Neutrophil (primary cell): ENCODE measurements at regions not wholly inside any gene's neighbourhood (a gene's known extent, or its start where the extent isn't known, plus 50 kb on each side); places are given as distances from the start of the nearest gene placed in this dataset.
"Not testable (repeated sequence)": the region's sequence is repeated elsewhere in the genome, so short reads cannot be mapped to it uniquely, and the experiment has no call there.

Source experiments
- H3K27ac ChIP-seq: fragments of 200-600 bp; sonication (generic); 2 replicates; pipeline ENCODE4 v1.5.1; 2016; ENCODE audit warnings: mild to moderate bottlenecking, moderate library complexity
- H3K27me3 ChIP-seq: fragments of 200-600 bp; sonication (generic); 2 replicates; pipeline ENCODE4 v1.6.0; 2016; ENCODE audit warnings: mild to moderate bottlenecking
- H3K36me3 ChIP-seq: fragments of 200-600 bp; sonication (generic); 2 replicates; pipeline ENCODE4 v1.5.1; 2017
- H3K4me1 ChIP-seq, 2 experiments: fragments of 200-600 bp in 1 of 2; sonication (generic) in 1 of 2; 1 replicate in 1 of 2; 2 replicates in 1 of 2; pipeline versions ENCODE4 v1.5.1 to v1.6.1; 2013 to 2016; ENCODE audit warnings: low read depth in 1 of 2, low read length in 1 of 2, mild to moderate bottlenecking in 1 of 2, moderate library complexity in 1 of 2; ENCODE audit not compliant: control insufficient read depth in 1 of 2, insufficient read depth in 1 of 2
- H3K4me3 ChIP-seq, 2 experiments: fragments of 200-600 bp in 1 of 2; sonication (generic) in 1 of 2; 1 replicate in 1 of 2; 2 replicates in 1 of 2; pipeline ENCODE4 v1.5.1; 2013 to 2016; ENCODE audit warnings: low read depth in 1 of 2, low read length in 1 of 2, mild to moderate bottlenecking in 1 of 2, moderate library complexity in 1 of 2
- H3K9me3 ChIP-seq: fragments of 200-600 bp; sonication (generic); 2 replicates; pipeline ENCODE4 v1.5.1; 2016
- TF ChIP-seq, protein P1 (sequence below): fragments of 200-600 bp; sonication (generic); IDR thresholded peaks from 2 replicates; pipeline ENCODE4 v1.5.1; 2016; ENCODE audit warnings: antibody characterized with exemption

DNA sequence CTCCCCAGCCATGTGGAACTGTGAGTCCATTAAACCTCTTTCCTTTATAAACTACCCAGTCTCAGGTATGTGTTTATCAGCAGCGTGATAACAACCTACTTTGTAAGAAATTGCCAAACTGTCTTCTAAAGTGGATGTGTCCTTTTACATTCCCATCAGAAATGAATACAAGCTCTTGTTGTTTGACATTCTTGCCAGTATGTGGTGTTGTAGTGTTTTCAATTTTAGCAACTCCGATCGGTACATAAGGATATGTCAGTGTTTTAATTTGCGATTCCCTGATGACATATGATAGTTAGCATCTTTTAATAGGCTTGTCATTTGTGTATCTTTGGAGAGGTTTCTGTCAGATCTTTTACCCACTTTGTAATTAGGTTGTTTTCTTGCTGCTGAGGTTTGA, 1156.3 kb upstream of the CRIM1 start:
- no peaks in the 10 kb centered on the region for H3K27me3 ChIP-seq
- H3K9me3 ChIP-seq: no peaks in the 10 kb centered on the region
- H3K4me3 ChIP-seq: no peak overlapping the region
- H3K4me1 ChIP-seq: no peaks in the 10 kb centered on the region
- TF ChIP-seq, protein P1, sequence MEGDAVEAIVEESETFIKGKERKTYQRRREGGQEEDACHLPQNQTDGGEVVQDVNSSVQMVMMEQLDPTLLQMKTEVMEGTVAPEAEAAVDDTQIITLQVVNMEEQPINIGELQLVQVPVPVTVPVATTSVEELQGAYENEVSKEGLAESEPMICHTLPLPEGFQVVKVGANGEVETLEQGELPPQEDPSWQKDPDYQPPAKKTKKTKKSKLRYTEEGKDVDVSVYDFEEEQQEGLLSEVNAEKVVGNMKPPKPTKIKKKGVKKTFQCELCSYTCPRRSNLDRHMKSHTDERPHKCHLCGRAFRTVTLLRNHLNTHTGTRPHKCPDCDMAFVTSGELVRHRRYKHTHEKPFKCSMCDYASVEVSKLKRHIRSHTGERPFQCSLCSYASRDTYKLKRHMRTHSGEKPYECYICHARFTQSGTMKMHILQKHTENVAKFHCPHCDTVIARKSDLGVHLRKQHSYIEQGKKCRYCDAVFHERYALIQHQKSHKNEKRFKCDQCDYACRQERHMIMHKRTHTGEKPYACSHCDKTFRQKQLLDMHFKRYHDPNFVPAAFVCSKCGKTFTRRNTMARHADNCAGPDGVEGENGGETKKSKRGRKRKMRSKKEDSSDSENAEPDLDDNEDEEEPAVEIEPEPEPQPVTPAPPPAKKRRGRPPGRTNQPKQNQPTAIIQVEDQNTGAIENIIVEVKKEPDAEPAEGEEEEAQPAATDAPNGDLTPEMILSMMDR: no peak
- no peak overlapping the region for H3K27ac ChIP-seq
- H3K36me3 ChIP-seq: no peaks in the 10 kb centered on the region

DNA sequence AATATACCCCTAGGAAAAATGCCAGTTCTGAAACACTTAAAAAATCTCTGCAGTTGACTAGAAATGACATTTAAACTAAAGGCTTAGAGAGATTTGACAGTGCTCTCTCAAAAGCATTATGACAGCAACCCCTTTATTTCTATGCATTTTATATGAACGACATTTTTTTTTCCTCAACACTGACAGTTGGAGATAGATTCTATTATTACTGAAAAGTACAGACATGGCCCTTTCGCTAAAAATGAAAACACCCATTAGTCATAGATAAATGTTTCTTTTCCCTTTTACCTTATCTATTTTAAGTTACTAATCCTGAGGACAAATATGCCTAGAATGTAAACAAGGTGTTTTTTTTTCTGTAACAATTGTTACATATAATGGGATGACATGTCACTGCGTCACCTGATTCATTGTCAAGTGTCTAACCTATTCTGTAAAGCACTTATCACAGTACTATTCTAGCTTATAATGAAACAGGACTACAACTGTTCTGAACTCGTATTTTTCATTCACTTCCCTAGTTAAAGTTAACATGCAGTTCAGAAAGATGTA, 1169.6 kb upstream of the CRIM1 start:
- TF ChIP-seq, protein P1: no peak
- H3K4me3 ChIP-seq: no peak overlapping the region

DNA sequence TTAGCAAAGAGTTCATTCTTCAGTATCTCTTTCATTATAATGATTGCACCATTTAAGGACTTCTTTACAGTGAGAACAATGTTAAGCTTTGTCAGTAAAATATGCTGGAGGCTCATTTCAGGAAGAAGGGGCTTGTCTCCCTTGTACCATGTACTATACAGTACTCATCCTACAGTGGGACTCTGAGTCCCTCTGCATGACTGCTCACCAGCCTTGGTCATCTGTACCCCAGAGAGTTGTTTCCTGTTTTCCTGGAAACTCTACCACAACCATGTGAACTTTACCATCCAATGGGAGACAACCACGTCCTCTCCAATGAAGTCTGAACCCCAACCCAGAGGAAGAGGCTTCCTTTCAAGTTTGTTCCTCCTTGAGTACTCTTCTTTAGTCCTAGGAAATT, 1171.1 kb upstream of the CRIM1 start:
- TF ChIP-seq, protein P1: no peak
- no peaks in the 10 kb centered on the region for H3K36me3 ChIP-seq
- H3K9me3 ChIP-seq: no peaks in the 10 kb centered on the region
- H3K27me3 ChIP-seq: no peaks in the 10 kb centered on the region
- H3K4me3 ChIP-seq: no peak overlapping the region
- no peak overlapping the region for H3K27ac ChIP-seq
- no peaks in the 10 kb centered on the region for H3K4me1 ChIP-seq

More for the DNA sequence above, 1169.6 kb upstream of the CRIM1 start:
- Histone ChIP-seq H3K27ac (no peak overlapping the region), H3K9me3 (no peaks in the 10 kb centered on the region), H3K27me3 (no peaks in the 10 kb centered on the region), H3K36me3 (no peaks in the 10 kb centered on the region), H3K4me1 (no peaks in the 10 kb centered on the region)

DNA sequence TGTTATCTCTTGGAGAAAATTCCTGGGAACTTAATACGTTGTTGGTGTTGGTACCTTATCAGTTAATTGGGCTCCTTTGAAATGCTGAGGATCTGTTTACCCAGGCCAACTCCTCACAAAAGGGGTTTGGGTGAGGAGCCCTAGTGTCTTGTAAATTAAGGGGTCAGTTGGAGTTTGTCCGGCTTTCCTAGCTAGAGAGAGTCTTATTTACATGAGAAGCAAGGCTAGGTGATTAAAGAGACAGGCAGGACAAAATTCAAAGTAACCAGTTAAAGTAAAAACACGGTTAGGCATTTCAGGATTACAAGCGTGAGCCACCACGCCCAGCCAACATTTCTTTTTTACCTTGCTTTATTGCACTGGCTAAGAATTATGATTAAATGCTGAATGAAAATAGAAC, 1178.9 kb upstream of the CRIM1 start:
- not testable (repeated sequence) for H3K9me3 ChIP-seq, H3K27ac ChIP-seq, H3K4me1 ChIP-seq, H3K27me3 ChIP-seq, H3K4me3 ChIP-seq, H3K36me3 ChIP-seq

DNA sequence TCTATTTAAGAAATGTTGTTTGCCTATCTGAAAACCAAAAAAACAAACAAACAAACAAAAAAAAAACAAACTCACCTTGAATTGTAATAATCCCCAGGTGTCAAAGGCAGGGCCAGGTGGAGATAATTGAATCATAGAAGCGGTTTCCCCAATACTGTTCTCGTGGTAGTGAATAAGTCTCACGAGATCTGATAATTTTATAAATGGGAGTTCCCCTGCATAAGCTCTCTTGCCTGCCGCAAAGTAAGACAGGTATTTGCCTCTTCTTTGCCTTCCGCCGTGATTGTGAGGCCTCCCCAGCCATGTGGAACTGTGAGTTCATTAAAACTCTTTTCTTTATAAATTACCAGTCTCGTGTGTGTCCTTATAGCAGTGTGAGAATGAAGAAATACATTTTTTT, 1180.7 kb upstream of the CRIM1 start:
- Histone ChIP-seq H3K27me3 (no peaks in the 10 kb centered on the region), H3K4me3 (no peak overlapping the region)
- TF ChIP-seq, protein P1: no peak

DNA sequence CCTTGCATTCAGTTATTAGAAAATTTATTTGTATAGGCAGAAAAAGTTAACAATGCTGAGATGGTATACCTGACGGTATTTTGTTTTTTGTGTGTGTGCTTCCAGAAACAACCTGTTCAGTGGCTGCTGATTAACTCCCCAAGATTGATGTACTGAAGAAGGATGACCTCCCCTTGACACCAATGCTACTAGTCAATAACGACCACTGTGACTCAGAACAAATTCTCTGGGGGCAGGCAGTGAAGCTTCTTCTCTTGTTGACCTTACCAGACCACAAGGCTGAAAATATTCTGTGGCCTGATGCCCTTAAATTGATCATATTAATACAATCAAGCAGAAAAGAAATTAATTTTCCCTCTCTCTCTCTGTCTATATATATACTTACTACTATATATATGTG, 1182.9 kb upstream of the CRIM1 start:
- no peaks in the 10 kb centered on the region for H3K9me3 ChIP-seq
- no peaks in the 10 kb centered on the region for H3K27me3 ChIP-seq
- TF ChIP-seq, protein P1: no peak
- H3K36me3 ChIP-seq: no peaks in the 10 kb centered on the region
- no peak overlapping the region for H3K27ac ChIP-seq
- H3K4me3 ChIP-seq: no peak overlapping the region
- no peaks in the 10 kb centered on the region for H3K4me1 ChIP-seq

More for the DNA sequence above, 1180.7 kb upstream of the CRIM1 start:
- no peaks in the 10 kb centered on the region for H3K36me3 ChIP-seq
- no peaks in the 10 kb centered on the region for H3K4me1 ChIP-seq
- H3K9me3 ChIP-seq: no peaks in the 10 kb centered on the region
- H3K27ac ChIP-seq: no peak overlapping the region
